ENCODE measurements at regions not wholly inside any gene's neighbourhood (a gene's known extent, or its start where the extent isn't known, plus 50 kb on each side); places are given as distances from the start of the nearest gene placed in this dataset.
"Not testable (repeated sequence)": the region's sequence is repeated elsewhere in the genome, so short reads cannot be mapped to it uniquely, and the experiment has no call there.

GRCh38 chr10:21347785-21348170 is 177.7 kb downstream of the SKIDA1 start:
- Histone ChIP-seq H3K27me3 (ENCODE audit: insufficient read depth, low read depth) (no peaks in the 10 kb centered on the region), H3K36me3 (ENCODE audit: low read depth) (no peaks in the 10 kb centered on the region), H3K4me3 (no peak overlapping the region), H3K4me2 (no peak overlapping the region), H4K20me1 (ENCODE audit: insufficient read depth) (no peaks in the 10 kb centered on the region), H3K9me3 (ENCODE audit: insufficient read depth, low read depth) (no peaks in the 10 kb centered on the region), H3K9me2 (ENCODE audit: insufficient read depth) (no peaks in the 10 kb centered on the region), H3F3A (ENCODE audit: insufficient read depth, low read depth) (peaks cover 19% of the 10 kb centered on the region; the same call in 1 of the 2 replicates), H3K79me2 (ENCODE audit: low read depth) (no peaks in the 10 kb centered on the region), H3K4me1 (replicated peaks; ENCODE audit: insufficient read depth) (peaks cover 31% of the 10 kb centered on the region), H2AFZ (no peak overlapping the region), H3K27ac (no peak overlapping the region)
- no peak for TF ChIP-seq EZH2 (IDR thresholded peaks at IDR 0.05; ENCODE audit: low read depth)
- TF ChIP-seq, protein P1, sequence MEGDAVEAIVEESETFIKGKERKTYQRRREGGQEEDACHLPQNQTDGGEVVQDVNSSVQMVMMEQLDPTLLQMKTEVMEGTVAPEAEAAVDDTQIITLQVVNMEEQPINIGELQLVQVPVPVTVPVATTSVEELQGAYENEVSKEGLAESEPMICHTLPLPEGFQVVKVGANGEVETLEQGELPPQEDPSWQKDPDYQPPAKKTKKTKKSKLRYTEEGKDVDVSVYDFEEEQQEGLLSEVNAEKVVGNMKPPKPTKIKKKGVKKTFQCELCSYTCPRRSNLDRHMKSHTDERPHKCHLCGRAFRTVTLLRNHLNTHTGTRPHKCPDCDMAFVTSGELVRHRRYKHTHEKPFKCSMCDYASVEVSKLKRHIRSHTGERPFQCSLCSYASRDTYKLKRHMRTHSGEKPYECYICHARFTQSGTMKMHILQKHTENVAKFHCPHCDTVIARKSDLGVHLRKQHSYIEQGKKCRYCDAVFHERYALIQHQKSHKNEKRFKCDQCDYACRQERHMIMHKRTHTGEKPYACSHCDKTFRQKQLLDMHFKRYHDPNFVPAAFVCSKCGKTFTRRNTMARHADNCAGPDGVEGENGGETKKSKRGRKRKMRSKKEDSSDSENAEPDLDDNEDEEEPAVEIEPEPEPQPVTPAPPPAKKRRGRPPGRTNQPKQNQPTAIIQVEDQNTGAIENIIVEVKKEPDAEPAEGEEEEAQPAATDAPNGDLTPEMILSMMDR (conservative IDR thresholded peaks at IDR 0.05), result no peak
- CTCF ChIA-PET, result no interaction called here
- intact Hi-C loops (cut with micrococcal nuclease; ENCODE audit: unreplicated experiment), result no loop called here
- no TSS peak for BruUV-seq (replicated peaks)
- POLR2A ChIA-PET (ENCODE audit: unreplicated experiment), result interaction anchor here (0.5 to 0.7 kb wide), 2 partner anchors 194 to 1345 kb away, joined by 8 to 10 read pairs; no protein-coding TSS in a partner anchor
- no peak for DNase-seq

GRCh38 chr10:21347043-21347784 is 178.3 kb downstream of the SKIDA1 start:
- H4K20me1 ChIP-seq (ENCODE audit: insufficient read depth), result no peaks in the 10 kb centered on the region
- H3K36me3 ChIP-seq (ENCODE audit: low read depth), result no peaks in the 10 kb centered on the region
- ChIA-PET CTCF (no interaction called here), POLR2A (ENCODE audit: unreplicated experiment) (interaction anchor here (0.5 kb wide), 1 partner anchor 193 kb away, joined by 8 read pairs; no protein-coding TSS in a partner anchor)
- no peak overlapping the region for H3K4me2 ChIP-seq
- H3K9me2 ChIP-seq (ENCODE audit: insufficient read depth), result no peaks in the 10 kb centered on the region
- no peak overlapping the region for H2AFZ ChIP-seq
- H3K4me1 ChIP-seq (replicated peaks; ENCODE audit: insufficient read depth), result peaks cover 37% of the 10 kb centered on the region
- no peak overlapping the region for H3K27ac ChIP-seq
- DNase-seq, result no peak
- BruUV-seq (replicated peaks), result no TSS peak
- intact Hi-C loops (cut with micrococcal nuclease; ENCODE audit: unreplicated experiment), result no loop called here
- no peak overlapping the region for H3K4me3 ChIP-seq
- H3K79me2 ChIP-seq (ENCODE audit: low read depth), result no peaks in the 10 kb centered on the region
- H3K27me3 ChIP-seq (ENCODE audit: insufficient read depth, low read depth), result no peaks in the 10 kb centered on the region
- H3K9me3 ChIP-seq (ENCODE audit: insufficient read depth, low read depth), result no peaks in the 10 kb centered on the region
- H3F3A ChIP-seq (ENCODE audit: insufficient read depth, low read depth), result peaks cover 19% of the 10 kb centered on the region; the same call in 1 of the 2 replicates
- TF ChIP-seq, protein P1 (conservative IDR thresholded peaks at IDR 0.05), result no peak
- TF ChIP-seq EZH2 (IDR thresholded peaks at IDR 0.05; ENCODE audit: low read depth), result no peak

DNA sequence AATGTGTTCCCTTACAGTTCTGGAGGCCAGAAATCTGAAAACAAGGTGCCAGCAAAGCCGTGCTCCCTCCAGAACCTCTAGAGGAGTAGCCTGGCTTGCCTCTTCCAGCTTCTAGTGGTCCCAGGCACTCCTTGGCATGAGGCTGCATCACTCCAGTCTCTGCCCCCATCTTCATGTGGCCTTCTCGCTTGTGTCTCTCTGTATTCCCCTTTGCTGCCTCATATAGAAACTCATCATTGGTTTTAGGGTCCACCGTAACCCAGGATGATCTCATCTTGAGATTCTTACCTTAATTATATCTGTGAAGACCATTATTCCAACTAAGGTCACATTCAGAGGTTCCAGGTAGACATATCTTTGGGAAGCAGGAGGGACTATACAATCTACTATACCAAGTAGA is 182.4 kb downstream of the SKIDA1 start:
- no peaks in the 10 kb centered on the region for H3K79me2 ChIP-seq (ENCODE audit: low read depth)
- H3K4me3 ChIP-seq, result no peak overlapping the region
- 0 out of 2 replicates have a peak overlapping the region, but pooled peaks have one; percentile 34 for H3K27ac ChIP-seq
- BruUV-seq (replicated peaks), result no TSS peak
- TF ChIP-seq EZH2 (IDR thresholded peaks at IDR 0.05; ENCODE audit: low read depth), result no peak
- TF ChIP-seq, protein P1 (conservative IDR thresholded peaks at IDR 0.05), result no peak
- ChIA-PET POLR2A (ENCODE audit: unreplicated experiment) (no interaction called here), CTCF (no interaction called here)
- intact Hi-C loops (cut with micrococcal nuclease; ENCODE audit: unreplicated experiment), result no loop called here
- no peaks in the 10 kb centered on the region for H3F3A ChIP-seq (ENCODE audit: insufficient read depth, low read depth)
- no peak overlapping the region for H2AFZ ChIP-seq
- DNase-seq, result no peak
- H3K36me3 ChIP-seq (ENCODE audit: low read depth), result no peaks in the 10 kb centered on the region
- no peaks in the 10 kb centered on the region for H3K27me3 ChIP-seq (ENCODE audit: insufficient read depth, low read depth)
- H3K9me3 ChIP-seq (ENCODE audit: insufficient read depth, low read depth), result no peaks in the 10 kb centered on the region
- no peaks in the 10 kb centered on the region for H3K9me2 ChIP-seq (ENCODE audit: insufficient read depth)
- peaks cover 35% of the 10 kb centered on the region for H3K4me1 ChIP-seq (replicated peaks; ENCODE audit: insufficient read depth)
- no peaks in the 10 kb centered on the region for H4K20me1 ChIP-seq (ENCODE audit: insufficient read depth)
- H3K4me2 ChIP-seq, result no peak overlapping the region; the same call in 1 of the 2 replicates

DNA sequence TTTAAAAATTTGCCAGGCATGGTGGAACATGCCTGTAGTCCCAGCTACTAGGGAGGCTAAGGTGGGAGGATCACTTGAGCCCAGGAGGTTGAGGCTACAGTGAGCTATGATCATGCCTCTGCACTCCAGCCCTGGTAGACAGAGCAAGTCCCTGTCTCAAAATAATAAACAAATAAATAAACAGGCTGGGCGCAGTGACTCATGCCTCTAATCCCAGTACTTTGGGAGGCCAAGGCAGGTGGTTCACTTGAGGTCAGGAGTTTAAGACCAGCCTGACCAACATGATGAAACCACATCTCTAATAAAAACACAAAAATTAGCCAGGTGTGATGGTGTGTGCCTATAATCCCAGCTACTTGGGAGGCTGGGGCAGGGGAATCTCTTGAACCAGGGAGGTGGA is 183.0 kb downstream of the SKIDA1 start:
- Histone ChIP-seq H3K27ac (0 out of 2 replicates have a peak overlapping the region, but pooled peaks have one; percentile 34), H3K4me1 (replicated peaks; ENCODE audit: insufficient read depth) (peaks cover 39% of the 10 kb centered on the region)
- H3K27me3 ChIP-seq (ENCODE audit: insufficient read depth, low read depth); H3K4me2 ChIP-seq; H3K4me3 ChIP-seq; H3K9me3 ChIP-seq (ENCODE audit: insufficient read depth, low read depth); intact Hi-C loops (cut with micrococcal nuclease; ENCODE audit: unreplicated experiment); H4K20me1 ChIP-seq (ENCODE audit: insufficient read depth); H3F3A ChIP-seq (ENCODE audit: insufficient read depth, low read depth); H3K9me2 ChIP-seq (ENCODE audit: insufficient read depth); BruUV-seq (replicated peaks); H3K79me2 ChIP-seq (ENCODE audit: low read depth); H2AFZ ChIP-seq; POLR2A ChIA-PET (ENCODE audit: unreplicated experiment); CTCF ChIA-PET; H3K36me3 ChIP-seq (ENCODE audit: low read depth): not testable (repeated sequence)
- DNase-seq, result peak in 1 of 2 experiments; percentile 77
